GM04504 (cell line): ENCODE measurements at regions not wholly inside any gene's neighbourhood (a gene's known extent, or its start where the extent isn't known, plus 50 kb on each side); places are given as distances from the start of the nearest gene placed in this dataset.

ENCODE experiments used
- DNase-seq: peaks from one replicate; pipeline ENCODE4 v3.0.0-alpha.2; 2012; ENCODE audit warnings: low read depth

- DNase-seq: no peak
These were observed 387.6 kb downstream of the ELAVL2 start for GRCh38 chr9:23438299-23438907.

- DNase-seq: no peak
These were observed 384.8 kb downstream of the ELAVL2 start for GRCh38 chr9:23441275-23441674.

GRCh38 chr9:23444658-23445057 is 381.4 kb downstream of the ELAVL2 start:
- no peak for DNase-seq

GRCh38 chr9:23447166-23447565 is 378.9 kb downstream of the ELAVL2 start:
- DNase-seq: no peak

- no peak for DNase-seq
These were observed 378.1 kb downstream of the ELAVL2 start for GRCh38 chr9:23447944-23448343.

- no peak for DNase-seq
These were observed 374.1 kb downstream of the ELAVL2 start for GRCh38 chr9:23451802-23452418.

- no peak for DNase-seq
These were observed 361.8 kb downstream of the ELAVL2 start for GRCh38 chr9:23464275-23464674.

DNA sequence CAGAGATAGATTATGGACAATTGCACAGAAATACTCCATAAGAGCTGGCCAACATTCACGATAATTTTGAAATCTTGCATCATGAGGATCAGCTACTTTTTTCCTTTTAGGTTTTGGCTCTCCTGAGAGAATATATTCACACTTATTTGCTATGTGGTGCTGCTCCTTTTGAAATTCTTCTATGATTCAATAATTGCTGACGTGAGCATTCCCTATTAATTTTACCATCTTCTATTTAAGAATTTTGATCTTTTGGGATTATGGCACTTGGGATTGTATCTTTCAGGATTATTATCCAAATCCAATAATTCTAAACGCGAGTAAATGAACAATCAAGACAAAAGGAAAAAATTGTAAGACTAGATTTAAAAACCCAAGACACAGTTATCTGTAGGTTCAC is 358.8 kb downstream of the ELAVL2 start:
- no peak for DNase-seq

DNA sequence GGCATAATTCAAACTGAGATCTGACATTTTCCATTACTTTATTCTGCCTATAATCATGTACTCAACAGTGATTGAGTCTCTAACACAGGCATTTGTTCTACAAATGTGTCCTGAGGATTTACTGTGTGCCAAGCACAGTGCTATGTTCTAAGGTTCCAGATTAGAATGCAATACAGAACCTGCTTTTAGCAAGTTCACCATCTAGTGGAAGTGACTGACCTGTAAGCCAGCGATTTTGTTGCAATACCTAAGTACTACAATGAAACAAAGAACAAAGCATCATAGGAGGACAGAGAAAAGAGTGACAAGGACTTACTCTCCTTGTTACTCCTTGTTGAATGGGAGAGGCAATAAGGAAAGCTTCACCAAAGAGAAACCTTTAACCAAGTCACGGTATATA is 348.1 kb downstream of the ELAVL2 start:
- no peak for DNase-seq

GRCh38 chr9:23483566-23483965 is 342.5 kb downstream of the ELAVL2 start:
- DNase-seq: no peak

- DNase-seq: no peak
These were observed 333.7 kb downstream of the ELAVL2 start for GRCh38 chr9:23492126-23493002.

DNA sequence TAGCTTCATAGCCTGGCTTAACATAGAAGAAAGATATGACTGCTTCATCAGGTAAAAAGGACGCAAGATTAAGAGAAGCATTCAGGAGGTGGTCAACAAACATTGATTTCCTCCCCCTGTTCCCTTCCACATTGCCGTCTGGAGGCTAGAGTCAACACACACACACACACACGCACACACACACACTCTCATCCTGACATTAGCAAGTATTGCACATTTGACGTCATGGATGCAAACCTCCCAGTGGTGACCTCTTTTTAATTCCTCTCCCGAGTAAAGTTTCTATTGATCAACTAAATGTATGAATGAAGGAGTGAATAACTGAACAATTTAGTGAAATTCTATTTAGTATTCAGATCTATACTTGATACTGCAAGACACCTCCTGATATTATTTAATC is 332.8 kb downstream of the ELAVL2 start:
- DNase-seq: no peak

DNA sequence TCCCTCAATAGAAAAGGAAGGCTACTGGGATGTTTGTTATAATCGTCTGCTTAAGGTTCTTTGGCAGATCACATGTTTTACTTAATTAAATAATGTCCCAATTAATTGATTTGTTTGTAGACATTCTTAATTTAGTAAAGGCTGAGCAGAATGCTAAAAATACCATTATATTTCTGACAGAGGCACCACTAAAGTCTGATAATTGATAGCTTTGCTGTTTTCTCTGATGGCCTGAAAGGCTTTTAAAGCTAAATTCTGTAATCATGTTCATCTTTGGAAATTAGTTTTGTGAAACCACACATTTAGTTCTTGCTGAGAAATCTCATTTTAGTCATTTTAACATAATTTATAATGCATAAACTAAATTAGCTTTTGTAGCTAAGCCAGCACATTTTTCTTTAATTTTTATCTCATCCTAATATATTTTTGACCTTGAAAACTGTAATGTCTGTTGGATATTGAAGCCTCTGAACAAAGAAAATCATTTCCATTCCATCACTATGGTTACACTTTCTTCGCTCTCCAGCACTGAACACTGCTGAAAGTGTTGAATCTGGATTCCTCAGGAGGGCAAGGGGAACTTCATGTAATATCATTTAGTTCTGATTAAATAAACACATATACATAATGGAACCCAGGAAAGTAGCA is 329.4 kb downstream of the ELAVL2 start:
- no peak for DNase-seq

GRCh38 chr9:23497137-23497504 is 328.9 kb downstream of the ELAVL2 start:
- no peak for DNase-seq

DNA sequence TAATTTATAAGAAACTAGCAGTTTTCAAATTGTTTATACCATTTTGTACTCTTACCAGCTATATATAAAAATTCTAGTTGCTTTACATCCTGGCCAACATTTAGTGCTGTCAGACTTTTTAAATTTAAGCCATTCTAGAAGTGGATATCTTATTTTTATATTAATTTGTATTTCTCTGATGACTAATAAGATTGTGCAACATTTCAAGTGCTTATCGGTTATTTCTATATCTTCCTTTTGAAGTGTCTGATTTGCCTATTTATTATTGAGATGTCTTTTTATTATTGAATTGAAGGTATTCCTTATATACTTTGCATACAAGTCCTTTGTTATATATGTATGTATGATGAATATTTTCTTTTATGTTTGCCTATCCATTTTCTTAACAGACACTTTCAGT is 324.0 kb downstream of the ELAVL2 start:
- no peak for DNase-seq

GRCh38 chr9:23522952-23523351 is 303.1 kb downstream of the ELAVL2 start:
- DNase-seq: no peak

DNA sequence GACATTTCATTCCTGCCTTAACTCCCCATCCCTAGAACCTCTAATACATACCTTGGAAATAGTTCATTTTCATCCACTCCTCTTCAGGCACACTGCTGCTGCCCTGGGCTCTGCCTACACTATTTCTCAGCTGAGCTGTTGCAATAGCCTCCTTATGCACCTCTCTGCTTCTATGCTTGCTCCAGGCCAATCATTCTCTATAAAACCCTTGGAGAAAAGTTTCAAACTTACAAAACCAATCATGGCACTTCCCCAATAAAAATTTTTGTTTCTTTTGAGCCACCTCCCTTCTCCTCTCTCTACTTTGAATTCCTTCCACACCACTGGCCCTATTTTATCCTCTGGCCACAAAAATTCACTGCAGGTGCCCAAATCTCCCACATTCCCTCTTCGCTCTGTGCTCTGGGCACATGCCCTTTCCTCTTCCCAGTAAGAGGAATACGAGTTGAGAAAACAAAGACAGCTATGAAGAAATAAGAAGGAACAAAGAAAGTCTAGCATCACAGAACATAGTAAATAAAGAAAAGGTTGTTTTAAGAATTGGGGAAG is 301.4 kb downstream of the ELAVL2 start:
- no peak for DNase-seq

- no peak for DNase-seq
These were observed 299.2 kb downstream of the ELAVL2 start for GRCh38 chr9:23526806-23527205.

DNA sequence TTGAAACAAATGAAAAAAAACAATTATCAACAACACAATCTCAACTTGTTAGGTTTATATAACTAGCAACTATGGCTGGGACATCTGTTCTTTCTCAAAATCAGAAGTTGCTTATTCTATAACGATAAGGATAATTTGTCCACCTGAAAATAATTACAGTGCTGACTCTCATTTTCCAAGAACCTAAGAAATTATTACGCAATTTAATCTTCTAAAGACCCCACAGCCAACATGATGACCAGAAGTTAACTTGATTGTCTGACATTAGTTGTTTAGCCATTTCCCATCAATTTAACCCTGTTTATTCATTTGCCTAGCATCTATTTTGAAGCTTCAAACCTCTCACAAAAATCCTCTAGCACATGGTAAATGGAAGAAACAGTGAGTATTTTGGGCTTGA is 293.8 kb downstream of the ELAVL2 start:
- no peak for DNase-seq

- DNase-seq: no peak
These were observed 288.6 kb downstream of the ELAVL2 start for GRCh38 chr9:23537192-23538066.

GRCh38 chr9:23538067-23538402 is 288.0 kb downstream of the ELAVL2 start:
- no peak for DNase-seq
